ENCODE measurements at regions not wholly inside any gene's neighbourhood (a gene's known extent, or its start where the extent isn't known, plus 50 kb on each side); places are given as distances from the start of the nearest gene placed in this dataset.

- TF ChIP-seq CTCF (IDR thresholded peaks at IDR 0.05): no peak
- TF ChIP-seq POLR2A (IDR thresholded peaks at IDR 0.05): no peak
Observed at GRCh38 chr2:137842430-137842829, 121.8 kb upstream of the HNMT start.
